ENCODE measurements at regions not wholly inside any gene's neighbourhood (a gene's known extent, or its start where the extent isn't known, plus 50 kb on each side); places are given as distances from the start of the nearest gene placed in this dataset.

GRCh38 chr10:57031346-57031745 is 670.3 kb upstream of the ZWINT start:
- DNase-seq (ENCODE audit: low spot score), result no peak
- no peak for TF ChIP-seq CTCF (conservative IDR thresholded peaks at IDR 0.05; ENCODE audit: low read depth, low read length)
- no peak for TF ChIP-seq EZH2 (IDR thresholded peaks at IDR 0.05; ENCODE audit: borderline replicate concordance, low read depth, low read length, poor library complexity, severe bottlenecking)
- no peak overlapping the region for H3K27ac ChIP-seq (ENCODE audit: low read depth, low read length, poor library complexity, severe bottlenecking)
- H3K9me3 ChIP-seq (ENCODE audit: low read depth, low read length, poor library complexity, severe bottlenecking), result peaks cover 45% of the 10 kb centered on the region
- CTCF ChIA-PET, result no interaction called here
- no TSS peak for BruUV-seq (replicated peaks)
- POLR2A ChIA-PET (ENCODE audit: low non-redundant PET), result no interaction called here
- H3K36me3 ChIP-seq (ENCODE audit: insufficient read depth, low read length, poor library complexity, severe bottlenecking), result no peaks in the 10 kb centered on the region
- H3K4me1 ChIP-seq (ENCODE audit: insufficient read depth, low read length, poor library complexity, severe bottlenecking), result no peaks in the 10 kb centered on the region
- H3K4me3 ChIP-seq (ENCODE audit: low read depth, low read length, poor library complexity, severe bottlenecking), result no peak overlapping the region
- intact Hi-C loops (cut with micrococcal nuclease; ENCODE audit: unreplicated experiment), result no loop called here
- H3K27me3 ChIP-seq (replicated peaks; ENCODE audit: insufficient read depth, low read depth, low read length, poor library complexity), result no peaks in the 10 kb centered on the region

DNA sequence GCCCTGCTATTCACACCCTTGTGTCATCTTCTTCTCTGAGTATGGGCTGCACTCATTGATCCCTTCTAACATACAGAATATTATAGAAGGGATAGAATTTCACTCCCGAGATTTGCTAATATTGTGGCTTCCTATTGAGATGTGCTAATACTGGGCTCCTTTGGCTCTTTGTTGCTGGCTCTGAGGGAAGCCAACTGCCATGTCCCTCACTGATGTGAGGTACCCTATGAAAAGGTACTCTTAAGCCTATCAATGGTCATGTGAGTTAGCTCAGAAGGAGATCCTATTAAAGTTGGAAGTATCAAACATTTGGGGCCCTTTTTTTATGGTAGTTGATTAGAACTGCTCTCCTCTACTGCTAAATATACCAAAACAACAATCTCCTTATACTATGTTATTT is 665.2 kb upstream of the ZWINT start:
- H3K36me3 ChIP-seq (ENCODE audit: insufficient read depth, low read length, poor library complexity, severe bottlenecking), result no peaks in the 10 kb centered on the region
- no peak for DNase-seq (ENCODE audit: low spot score)
- H3K9me3 ChIP-seq (ENCODE audit: low read depth, low read length, poor library complexity, severe bottlenecking), result peaks cover 39% of the 10 kb centered on the region
- ChIA-PET CTCF (no interaction called here), POLR2A (ENCODE audit: low non-redundant PET) (no interaction called here)
- no peak overlapping the region for H3K27ac ChIP-seq (ENCODE audit: low read depth, low read length, poor library complexity, severe bottlenecking)
- no peaks in the 10 kb centered on the region for H3K4me1 ChIP-seq (ENCODE audit: insufficient read depth, low read length, poor library complexity, severe bottlenecking)
- no peak overlapping the region for H3K4me3 ChIP-seq (ENCODE audit: low read depth, low read length, poor library complexity, severe bottlenecking)
- H3K27me3 ChIP-seq (replicated peaks; ENCODE audit: insufficient read depth, low read depth, low read length, poor library complexity), result no peaks in the 10 kb centered on the region
- BruUV-seq (replicated peaks), result no TSS peak
- intact Hi-C loops (cut with micrococcal nuclease; ENCODE audit: unreplicated experiment), result no loop called here
- TF ChIP-seq CTCF (conservative IDR thresholded peaks at IDR 0.05; ENCODE audit: low read depth, low read length), result no peak
- TF ChIP-seq EZH2 (IDR thresholded peaks at IDR 0.05; ENCODE audit: borderline replicate concordance, low read depth, low read length, poor library complexity, severe bottlenecking), result no peak

DNA sequence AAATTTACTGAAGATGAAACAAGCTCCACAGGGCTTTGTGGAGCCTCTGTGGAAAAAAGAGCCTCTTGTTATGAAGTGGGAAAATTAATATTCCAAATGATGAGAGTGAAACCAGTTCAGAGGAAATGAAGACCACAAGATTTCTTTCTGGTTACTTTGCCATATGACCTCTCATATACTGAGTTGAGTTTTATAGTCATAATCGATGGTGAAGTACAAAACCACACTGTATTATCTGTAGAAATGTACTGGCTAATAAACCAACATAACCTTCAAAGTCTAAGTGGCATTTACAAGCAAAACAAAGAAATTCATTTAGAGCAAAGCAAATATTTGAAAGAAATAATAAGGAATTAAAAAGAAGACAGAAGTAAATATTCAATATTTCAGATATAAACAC is 662.6 kb upstream of the ZWINT start:
- CTCF ChIA-PET, result no interaction called here
- Histone ChIP-seq H3K36me3 (ENCODE audit: insufficient read depth, low read length, poor library complexity, severe bottlenecking) (no peaks in the 10 kb centered on the region), H3K27ac (ENCODE audit: low read depth, low read length, poor library complexity, severe bottlenecking) (no peak overlapping the region), H3K4me1 (ENCODE audit: insufficient read depth, low read length, poor library complexity, severe bottlenecking) (no peaks in the 10 kb centered on the region), H3K4me3 (ENCODE audit: low read depth, low read length, poor library complexity, severe bottlenecking) (no peak overlapping the region), H3K27me3 (replicated peaks; ENCODE audit: insufficient read depth, low read depth, low read length, poor library complexity) (no peaks in the 10 kb centered on the region), H3K9me3 (ENCODE audit: low read depth, low read length, poor library complexity, severe bottlenecking) (peaks cover 27% of the 10 kb centered on the region)
- no TSS peak for BruUV-seq (replicated peaks)
- intact Hi-C loops (cut with micrococcal nuclease; ENCODE audit: unreplicated experiment), result no loop called here
- POLR2A ChIA-PET (ENCODE audit: low non-redundant PET), result no interaction called here
- no peak for TF ChIP-seq CTCF (conservative IDR thresholded peaks at IDR 0.05; ENCODE audit: low read depth, low read length)
- TF ChIP-seq EZH2 (IDR thresholded peaks at IDR 0.05; ENCODE audit: borderline replicate concordance, low read depth, low read length, poor library complexity, severe bottlenecking), result no peak
- DNase-seq (ENCODE audit: low spot score), result no peak
